ENCODE measurements at regions not wholly inside any gene's neighbourhood (a gene's known extent, or its start where the extent isn't known, plus 50 kb on each side); places are given as distances from the start of the nearest gene placed in this dataset.

GRCh38 chr6:44062105-44062770, 65.0 kb downstream of the MRPL14 start (continued):
- TF ChIP-seq ZNF217 (IDR thresholded peaks at IDR 0.05) (no peak), ZBED1 (IDR thresholded peaks at IDR 0.05; ENCODE audit: borderline replicate concordance) (no peak), SREBF1 (IDR thresholded peaks at IDR 0.05; ENCODE audit: low read length) (no peak), MEF2A (IDR thresholded peaks at IDR 0.05; ENCODE audit: insufficient read depth, low read depth, low read length) (no peak), RAD21 (IDR thresholded peaks at IDR 0.05; ENCODE audit: insufficient read depth, low read depth, low read length) (no peak), E2F8 (IDR thresholded peaks at IDR 0.05; ENCODE audit: low read depth, partially characterized antibody) (no peak), NR2C1 (IDR thresholded peaks at IDR 0.05) (no peak), MTA2 (IDR thresholded peaks at IDR 0.05; ENCODE audit: low read depth) (peak; percentile 25; the same call in 1 of the 2 replicates), SMAD1 (IDR thresholded peaks at IDR 0.05; ENCODE audit: low read depth, partially characterized antibody) (no peak), RAD51 (IDR thresholded peaks at IDR 0.05) (no peak), ZBTB4 (CRISPR knock-in tag; IDR thresholded peaks at IDR 0.05) (no peak), MXI1 (IDR thresholded peaks at IDR 0.05; ENCODE audit: low read depth, low read length) (no peak), BCL11A (IDR thresholded peaks at IDR 0.05; ENCODE audit: low read depth, low read length) (no peak), HCFC1 (IDR thresholded peaks at IDR 0.05; ENCODE audit: low read length) (no peak), BHLHE40 (IDR thresholded peaks at IDR 0.05; ENCODE audit: borderline replicate concordance in 1 of 2, low read depth in 2 of 2, low read length in 1 of 2) (0 out of 4 replicates have a peak, but pooled peaks of 1 of the 2 experiments have one; percentile 13), ZBTB11 (CRISPR knock-in tag; IDR thresholded peaks at IDR 0.05) (no peak), TARDBP (IDR thresholded peaks at IDR 0.05; ENCODE audit: borderline replicate concordance) (no peak), BRCA1 (IDR thresholded peaks at IDR 0.05; ENCODE audit: low read depth, low read length) (no peak), WRNIP1 (IDR thresholded peaks at IDR 0.05; ENCODE audit: borderline replicate concordance, low read depth, low read length) (no peak), ZBTB33 (IDR thresholded peaks at IDR 0.05) (no peak)
